Smooth muscle cell (in vitro differentiated cells): ENCODE measurements at regions not wholly inside any gene's neighbourhood (a gene's known extent, or its start where the extent isn't known, plus 50 kb on each side); places are given as distances from the start of the nearest gene placed in this dataset.

ENCODE experiments used
- DNase-seq: peaks from one replicate; lab custom pipeline; 2025; ENCODE audit not compliant: unreplicated experiment; lab: John Stamatoyannopoulos, UW
- H2AFZ ChIP-seq: fragments of 200-600 bp; sonication (generic); 2 replicates; pipeline ENCODE4 v1.6.0; 2016; ENCODE audit warnings: antibody characterized with exemption, low read depth, mild to moderate bottlenecking
- H3F3A ChIP-seq: fragments of 200-600 bp; sonication (generic); 2 replicates; pipeline ENCODE4 v1.6.0; 2017; ENCODE audit warnings: antibody characterized with exemption, low read depth
- H3K27ac ChIP-seq: fragments of 200-600 bp; sonication (generic); 2 replicates; pipeline ENCODE4 v1.5.1; 2016; ENCODE audit warnings: low read depth, mild to moderate bottlenecking
- H3K27me3 ChIP-seq: fragments of 200-600 bp; sonication (generic); 2 replicates; pipeline ENCODE4 v1.6.1; 2016; ENCODE audit warnings: low read depth, mild to moderate bottlenecking
- H3K36me3 ChIP-seq: fragments of 200-600 bp; sonication (generic); 2 replicates; pipeline ENCODE4 v1.5.1; 2016; ENCODE audit warnings: low read depth
- H3K4me1 ChIP-seq: fragments of 200-600 bp; sonication (generic); 2 replicates; pipeline ENCODE4 v1.5.1; 2016; ENCODE audit warnings: low read depth
- H3K4me2 ChIP-seq: fragments of 200-600 bp; sonication (generic); 2 replicates; pipeline ENCODE4 v1.6.0; 2016; ENCODE audit warnings: mild to moderate bottlenecking
- H3K4me3 ChIP-seq: fragments of 200-600 bp; sonication (generic); 2 replicates; pipeline ENCODE4 v1.5.1; 2016; ENCODE audit warnings: mild to moderate bottlenecking
- H3K79me2 ChIP-seq: fragments of 200-600 bp; sonication (generic); 2 replicates; pipeline ENCODE4 v1.6.0; 2016; ENCODE audit warnings: low read depth, mild to moderate bottlenecking
- H3K9ac ChIP-seq: fragments of 200-600 bp; sonication (generic); 2 replicates; pipeline ENCODE4 v1.6.0; 2016; ENCODE audit warnings: low read depth
- H3K9me3 ChIP-seq: fragments of 200-600 bp; sonication (generic); replicated peaks from 2 replicates; pipeline ENCODE4 v1.5.1; 2016; ENCODE audit warnings: low read depth
- H4K20me1 ChIP-seq: fragments of 200-600 bp; sonication (generic); 2 replicates; pipeline ENCODE4 v1.6.0; 2016; ENCODE audit warnings: low read depth
- CTCF ChIP-seq: fragments of 200-600 bp; sonication (generic); IDR thresholded peaks from 2 replicates; pipeline ENCODE4 v1.5.1; 2017; ENCODE audit warnings: borderline replicate concordance, mild to moderate bottlenecking, antibody characterized with exemption; ENCODE audit not compliant: insufficient read depth, poor library complexity, severe bottlenecking
- WGBS: methylation state at CpG from one replicate; pipeline ENCODE4 v1.1.7; 2016; ENCODE audit warnings: low lambda C conversion rate; 5-methylcytosine and 5-hydroxymethylcytosine counted together

- 89% methylated on average over 1 of the region's 1 CpG for WGBS
- Histone ChIP-seq H3K4me2 (no peak overlapping the region), H3K4me3 (no peak overlapping the region), H3K27me3 (no peaks in the 10 kb centered on the region), H2AFZ (no peak overlapping the region), H3F3A (no peaks in the 10 kb centered on the region), H3K4me1 (no peaks in the 10 kb centered on the region), H3K36me3 (no peaks in the 10 kb centered on the region), H3K9me3 (no peaks in the 10 kb centered on the region), H4K20me1 (no peaks in the 10 kb centered on the region), H3K9ac (no peak overlapping the region), H3K27ac (no peak overlapping the region), H3K79me2 (no peaks in the 10 kb centered on the region)
- DNase-seq = no peak
- TF ChIP-seq CTCF = no peak
Observed at GRCh38 chrX:23251043-23251442, 83.6 kb upstream of the PTCHD1 start.

GRCh38 chrX:23263892-23264291 is 70.8 kb upstream of the PTCHD1 start:
- H3K27ac ChIP-seq = no peak overlapping the region
- H3K9me3 ChIP-seq = no peaks in the 10 kb centered on the region
- no peak for DNase-seq
- no peak overlapping the region for H2AFZ ChIP-seq
- no peaks in the 10 kb centered on the region for H3K79me2 ChIP-seq
- H3K4me1 ChIP-seq = no peaks in the 10 kb centered on the region
- 78% methylated on average over 3 of the region's 3 CpGs for WGBS
- no peak for TF ChIP-seq CTCF
- no peak overlapping the region for H3K9ac ChIP-seq
- no peaks in the 10 kb centered on the region for H3K27me3 ChIP-seq
- H4K20me1 ChIP-seq = no peaks in the 10 kb centered on the region
- no peaks in the 10 kb centered on the region for H3K36me3 ChIP-seq
- H3K4me2 ChIP-seq = no peak overlapping the region
- no peak overlapping the region for H3K4me3 ChIP-seq
- no peaks in the 10 kb centered on the region for H3F3A ChIP-seq

- TF ChIP-seq CTCF = no peak
Observed at GRCh38 chrX:23269923-23270322, 64.7 kb upstream of the PTCHD1 start.

GRCh38 chrX:23271026-23271425 is 63.6 kb upstream of the PTCHD1 start:
- Histone ChIP-seq H3K4me3 (no peak overlapping the region), H3F3A (no peaks in the 10 kb centered on the region), H3K4me2 (no peak overlapping the region), H3K9me3 (no peaks in the 10 kb centered on the region), H3K27ac (no peak overlapping the region), H4K20me1 (no peaks in the 10 kb centered on the region), H3K79me2 (no peaks in the 10 kb centered on the region), H3K9ac (no peak overlapping the region), H2AFZ (no peak overlapping the region), H3K4me1 (no peaks in the 10 kb centered on the region), H3K36me3 (no peaks in the 10 kb centered on the region), H3K27me3 (no peaks in the 10 kb centered on the region)
- WGBS = 92% methylated on average over 4 of the region's 4 CpGs
- DNase-seq = no peak
- TF ChIP-seq CTCF = no peak

More at GRCh38 chrX:23269923-23270322, 64.7 kb upstream of the PTCHD1 start:
- Histone ChIP-seq H3F3A (no peaks in the 10 kb centered on the region), H3K4me2 (no peak overlapping the region), H2AFZ (no peak overlapping the region), H3K9me3 (no peaks in the 10 kb centered on the region), H3K27me3 (no peaks in the 10 kb centered on the region), H3K27ac (no peak overlapping the region), H3K4me3 (no peak overlapping the region), H4K20me1 (no peaks in the 10 kb centered on the region), H3K9ac (no peak overlapping the region), H3K36me3 (no peaks in the 10 kb centered on the region), H3K4me1 (no peaks in the 10 kb centered on the region), H3K79me2 (no peaks in the 10 kb centered on the region)
- DNase-seq = no peak
- WGBS = 82% methylated on average over 3 of the region's 3 CpGs
